ENCODE measurements at regions not wholly inside any gene's neighbourhood (a gene's known extent, or its start where the extent isn't known, plus 50 kb on each side); places are given as distances from the start of the nearest gene placed in this dataset.

- TF ChIP-seq CTCF (IDR thresholded peaks at IDR 0.05) = no peak
- no peak for TF ChIP-seq EP300 (IDR thresholded peaks at IDR 0.05)
These were observed 118.6 kb upstream of the ATP8B1 start for GRCh38 chr18:57921708-57922107.

Measured in sigmoid colon (tissue), 4 donors.